ENCODE measurements at regions not wholly inside any gene's neighbourhood (a gene's known extent, or its start where the extent isn't known, plus 50 kb on each side); places are given as distances from the start of the nearest gene placed in this dataset.

DNA sequence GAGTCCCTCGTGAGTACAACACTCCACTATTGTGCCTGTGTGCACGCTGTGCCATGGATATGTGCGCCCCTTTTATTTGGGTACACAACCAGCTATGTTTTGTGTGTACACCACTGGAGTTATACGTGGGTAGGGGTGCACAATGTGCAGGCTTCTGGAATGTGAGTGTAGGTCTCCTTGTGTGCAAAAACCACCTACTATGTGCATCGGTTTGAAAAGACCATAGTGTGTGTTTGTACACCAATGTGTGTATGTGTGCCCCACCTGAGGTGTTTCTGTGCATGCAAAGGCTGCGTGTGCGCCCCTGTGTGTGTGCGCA lies 86.4 kb upstream of the ALDH1L1 start:
- DNase-seq (ENCODE audit: low spot score), result no peak

DNA sequence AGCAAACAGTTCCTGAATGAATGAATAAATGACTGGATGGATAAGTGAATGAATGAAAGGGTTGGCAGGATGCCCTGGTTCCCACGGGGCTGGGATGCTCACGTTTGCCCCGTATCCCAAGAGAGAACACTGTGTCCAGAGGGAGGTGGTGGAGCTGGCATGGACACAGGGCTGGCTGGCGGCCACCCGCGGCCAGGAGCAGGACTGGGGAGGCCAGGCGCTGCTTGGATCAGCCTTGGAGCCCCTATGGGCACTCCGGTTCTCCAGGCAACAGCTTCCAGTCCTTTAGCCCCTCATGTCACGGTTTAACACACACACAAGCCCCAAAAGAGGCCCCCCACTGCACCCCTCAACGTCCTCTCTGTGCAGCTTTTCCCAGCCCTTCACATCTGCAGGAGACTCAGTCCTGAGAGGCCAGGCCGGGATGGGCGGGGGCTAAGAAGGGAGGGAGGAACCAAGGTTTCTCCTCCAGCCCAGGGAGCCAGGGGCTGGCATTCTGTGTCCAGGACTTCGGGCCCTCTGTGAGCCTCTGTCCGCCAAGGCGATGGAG lies 86.0 kb upstream of the ALDH1L1 start:
- peak; percentile 34 for DNase-seq (ENCODE audit: low spot score)

DNA sequence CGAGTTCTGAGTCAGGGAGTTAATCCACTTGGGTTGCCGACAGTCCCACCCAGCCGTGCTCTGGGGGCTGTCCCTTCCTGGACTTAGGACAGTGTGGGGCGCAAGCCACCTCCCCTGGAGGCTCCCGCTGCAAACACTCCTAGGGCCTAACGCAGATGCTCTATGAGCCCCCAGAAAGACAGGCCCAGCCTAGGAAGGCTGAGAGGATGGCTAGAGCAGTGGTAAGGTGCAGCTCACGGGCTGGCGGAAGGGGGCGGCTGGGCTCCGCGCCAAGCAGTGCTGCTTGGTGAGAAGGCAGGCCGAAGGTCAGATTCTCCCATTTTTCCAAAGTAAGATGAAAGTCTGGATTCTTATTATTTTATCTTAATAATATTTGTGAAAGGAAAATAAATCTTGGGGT lies 84.6 kb upstream of the ALDH1L1 start:
- DNase-seq (ENCODE audit: low spot score), result no peak

DNA sequence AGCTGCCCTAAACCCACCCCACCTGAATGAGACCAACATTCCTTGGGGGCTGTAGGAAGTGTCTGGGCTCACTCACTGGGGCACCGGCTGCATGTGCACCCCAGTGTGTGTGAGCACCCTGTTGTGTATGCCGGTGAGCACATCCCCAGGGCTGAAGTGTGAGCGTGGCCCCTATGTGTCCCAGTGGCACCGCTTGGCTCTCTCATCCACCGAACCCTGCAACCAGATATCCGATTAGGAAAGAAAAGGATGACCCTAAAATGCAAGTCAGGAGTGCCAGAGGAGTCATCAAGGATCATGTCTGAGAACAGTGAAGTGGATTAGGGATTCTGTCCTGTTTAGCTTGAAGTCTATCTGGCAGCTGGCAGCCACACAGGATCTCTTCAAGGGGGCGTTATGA lies 84.0 kb upstream of the ALDH1L1 start:
- DNase-seq (ENCODE audit: low spot score), result no peak

DNA sequence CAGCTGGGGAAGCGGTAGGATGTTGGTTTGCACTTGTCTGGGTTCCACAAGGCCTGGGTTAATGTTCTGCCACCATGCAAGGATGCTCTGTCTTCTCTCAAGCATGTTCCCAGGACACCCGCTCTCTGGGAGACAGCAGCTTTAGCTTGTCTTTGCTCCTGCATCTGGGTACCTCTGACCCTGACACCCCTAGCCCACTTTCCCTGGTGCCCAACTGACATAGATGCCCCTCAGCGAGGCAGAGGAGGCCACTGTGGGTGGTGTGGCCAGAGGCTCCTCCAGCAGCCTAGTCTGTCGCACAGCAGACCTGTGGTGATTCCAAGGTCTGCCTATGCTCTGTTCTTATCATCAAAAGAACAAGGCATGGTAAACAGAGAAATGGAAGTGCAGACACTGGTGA lies 83.6 kb upstream of the ALDH1L1 start:
- DNase-seq (ENCODE audit: low spot score), result no peak

DNA sequence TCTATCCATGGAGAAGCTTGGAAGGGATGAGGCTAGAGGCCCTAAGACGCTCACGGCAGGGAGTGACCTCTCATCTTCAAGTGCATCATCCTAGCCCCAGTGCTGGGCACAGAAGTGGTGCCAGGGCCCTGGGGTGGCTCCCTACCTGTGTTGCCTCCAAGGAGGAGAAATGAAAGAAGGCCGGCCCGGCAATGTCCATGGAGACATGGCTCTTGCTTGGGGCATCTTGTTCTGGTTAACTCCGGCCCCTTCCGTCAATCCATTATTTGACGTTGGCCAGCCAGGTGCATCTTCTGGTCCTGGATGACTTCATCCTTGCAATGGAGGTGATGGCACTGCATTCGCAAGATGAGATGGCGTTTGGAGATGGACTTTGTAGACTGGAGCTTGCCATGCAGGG lies 83.2 kb upstream of the ALDH1L1 start:
- no peak for DNase-seq (ENCODE audit: low spot score)

DNA sequence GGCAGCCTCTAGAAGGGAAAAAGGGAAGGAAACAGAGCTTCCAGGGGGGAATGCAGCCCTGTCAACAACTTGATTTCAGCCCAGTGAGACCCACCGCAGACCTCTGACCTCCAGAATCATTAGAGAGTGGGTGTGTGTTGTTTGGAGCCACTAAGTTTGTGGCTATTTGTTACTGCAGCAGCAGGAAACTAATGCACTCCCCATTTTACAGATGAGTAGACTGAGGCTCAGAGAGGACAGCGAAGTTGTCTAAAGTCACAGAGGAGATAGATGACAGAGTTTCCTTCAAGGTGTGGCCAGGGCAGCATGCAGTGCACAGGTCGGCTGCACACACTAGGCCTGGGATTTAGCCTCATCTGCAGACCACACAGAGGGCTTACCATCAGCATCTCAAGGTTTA lies 81.8 kb upstream of the ALDH1L1 start:
- DNase-seq (ENCODE audit: low spot score), result no peak

DNA sequence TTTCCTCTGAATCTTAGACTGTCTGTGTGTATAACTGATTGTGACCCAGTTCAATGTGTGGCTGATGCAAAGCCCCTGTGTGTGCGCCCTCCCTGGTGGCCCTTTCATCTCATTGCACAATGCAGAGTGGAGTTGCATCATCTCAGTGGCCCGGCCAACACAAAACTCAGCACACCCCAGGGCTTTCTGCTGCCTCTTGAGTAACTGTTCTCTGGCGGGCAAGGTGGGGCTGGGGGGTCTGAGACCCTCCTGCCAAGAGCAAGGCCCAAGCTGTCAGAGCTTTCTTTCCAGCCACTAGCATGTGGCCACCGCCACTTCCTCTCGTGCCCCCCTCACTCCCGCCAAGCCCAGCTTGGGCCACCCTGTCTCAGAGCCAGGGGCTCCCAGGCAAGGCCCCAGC lies 80.7 kb upstream of the ALDH1L1 start:
- peak; percentile 62 for DNase-seq (ENCODE audit: low spot score)

DNA sequence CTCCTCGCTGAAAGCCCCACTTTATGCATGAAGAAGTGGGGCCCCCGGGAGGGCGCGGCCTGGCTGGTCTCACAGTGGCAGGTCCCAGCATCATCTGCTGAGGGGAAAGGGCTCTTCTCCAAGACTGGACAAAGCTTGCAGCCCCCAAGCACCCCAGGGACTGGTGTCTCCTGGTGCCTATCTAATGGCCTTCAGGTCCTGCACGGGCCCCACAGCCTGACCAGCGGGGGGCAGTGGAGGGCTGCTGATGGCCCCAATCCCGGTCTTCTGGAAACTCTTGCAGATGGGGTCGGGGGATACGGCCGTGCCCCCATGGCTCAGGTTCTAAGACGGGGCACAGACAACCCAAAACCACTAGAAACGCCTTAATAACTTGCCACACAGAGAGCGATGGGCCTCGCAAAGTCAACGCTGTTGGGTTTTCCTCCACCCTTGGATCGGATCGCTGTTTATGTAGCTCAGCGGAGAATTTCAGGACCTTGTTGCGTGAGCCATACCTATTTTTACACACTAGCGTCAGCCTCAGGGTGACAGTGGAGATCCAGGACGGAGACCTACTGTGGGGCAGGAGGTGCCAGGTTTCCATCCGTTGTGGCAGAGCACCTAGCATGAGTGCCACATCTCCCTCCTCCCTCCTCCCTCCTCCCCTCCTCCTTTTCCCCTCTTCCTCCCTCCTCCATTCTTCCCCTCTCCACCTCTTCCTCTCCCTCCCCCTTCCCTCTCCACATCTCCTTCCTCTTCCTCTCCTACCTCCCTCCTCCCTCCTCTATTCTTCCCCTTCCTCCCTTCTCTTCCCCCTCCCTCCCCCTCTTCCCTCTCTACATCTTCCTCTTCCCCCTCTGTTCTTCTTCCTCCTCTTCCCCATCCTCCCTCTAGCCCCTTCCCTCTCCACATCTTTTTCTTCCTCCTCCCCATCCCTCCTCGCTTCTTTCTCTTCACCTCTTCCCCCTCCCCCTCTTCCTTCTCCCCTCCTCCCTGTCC lies 79.3 kb upstream of the ALDH1L1 start:
- DNase-seq (ENCODE audit: low spot score), result peak; percentile 73

DNA sequence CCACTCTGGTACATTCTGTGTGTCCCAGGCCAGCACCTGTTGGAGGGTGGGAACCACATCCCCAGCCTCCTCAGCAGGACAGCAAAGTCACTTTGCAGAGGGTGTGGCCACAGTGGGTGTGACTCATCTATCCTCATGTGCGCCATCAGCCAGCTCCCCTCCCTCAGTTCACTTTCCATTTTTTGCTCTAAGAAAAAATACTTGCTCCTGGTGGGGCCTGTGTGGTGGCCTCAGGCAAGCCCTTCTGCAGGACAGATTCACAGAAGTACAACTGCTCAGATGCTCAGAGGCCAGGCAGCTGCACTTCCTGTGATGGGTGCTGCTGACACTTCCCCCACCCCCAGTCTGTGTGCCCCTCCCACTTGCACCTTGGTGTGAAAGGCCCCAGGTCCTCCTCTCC lies 78.3 kb upstream of the ALDH1L1 start:
- DNase-seq (ENCODE audit: low spot score), result no peak

DNA sequence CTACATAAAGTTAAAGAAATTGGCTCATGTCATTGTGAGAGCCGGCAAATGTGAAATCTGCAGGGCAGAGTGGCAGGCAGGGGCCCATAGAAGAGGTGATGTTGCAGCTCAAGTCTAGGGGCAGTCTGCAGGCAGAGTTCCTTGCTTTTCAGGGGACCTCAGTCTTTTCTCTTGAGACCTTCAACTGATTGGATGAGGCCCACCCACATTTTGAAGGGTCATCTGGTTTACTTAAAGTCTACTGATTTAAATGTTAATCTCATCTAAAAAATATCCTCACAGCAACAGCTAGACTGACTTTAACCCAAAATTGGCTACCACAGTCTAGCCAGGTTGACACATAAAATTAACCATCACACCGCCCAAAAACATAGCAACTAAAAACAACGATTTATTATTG lies 77.6 kb upstream of the ALDH1L1 start:
- DNase-seq (ENCODE audit: low spot score), result no peak

DNA sequence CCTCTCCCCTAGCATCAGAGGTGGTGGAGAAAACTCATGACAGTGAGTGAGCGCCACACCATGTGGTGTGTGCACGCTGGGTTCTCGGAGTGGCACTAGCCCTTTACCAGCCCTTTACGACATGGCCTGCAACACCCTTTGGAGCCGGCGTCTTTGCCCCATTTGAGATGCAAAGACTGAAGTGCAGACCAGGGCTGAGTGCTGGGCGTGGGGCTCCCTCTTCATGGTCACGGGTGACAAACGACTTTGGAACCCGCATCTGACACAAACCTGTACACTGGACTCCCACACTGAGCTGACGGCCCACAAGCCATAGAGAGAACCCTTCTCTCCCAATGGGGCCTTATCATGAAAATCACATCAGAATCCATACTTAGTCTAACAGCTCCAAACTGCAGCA lies 76.8 kb upstream of the ALDH1L1 start:
- DNase-seq (ENCODE audit: low spot score), result no peak

DNA sequence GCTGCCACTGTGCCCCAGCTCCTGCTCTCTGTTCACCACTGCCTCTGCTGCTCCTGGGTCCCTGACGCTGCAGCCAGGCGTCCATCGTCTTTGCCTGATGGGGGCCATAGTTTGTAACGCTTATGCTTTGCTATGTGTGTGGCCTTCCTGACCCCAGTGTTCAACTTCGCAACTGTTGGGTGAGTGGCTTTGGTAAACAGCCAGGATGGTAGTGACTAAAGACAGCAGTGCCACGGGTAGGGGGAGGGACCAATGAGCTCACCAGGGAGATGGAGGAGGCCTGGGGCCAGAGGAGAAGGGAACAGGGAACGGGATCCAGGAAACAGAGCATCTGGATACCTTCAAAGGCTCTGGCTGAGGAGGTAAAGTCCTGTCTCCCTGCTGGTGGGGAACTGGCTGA lies 75.9 kb upstream of the ALDH1L1 start:
- DNase-seq (ENCODE audit: low spot score), result no peak

DNA sequence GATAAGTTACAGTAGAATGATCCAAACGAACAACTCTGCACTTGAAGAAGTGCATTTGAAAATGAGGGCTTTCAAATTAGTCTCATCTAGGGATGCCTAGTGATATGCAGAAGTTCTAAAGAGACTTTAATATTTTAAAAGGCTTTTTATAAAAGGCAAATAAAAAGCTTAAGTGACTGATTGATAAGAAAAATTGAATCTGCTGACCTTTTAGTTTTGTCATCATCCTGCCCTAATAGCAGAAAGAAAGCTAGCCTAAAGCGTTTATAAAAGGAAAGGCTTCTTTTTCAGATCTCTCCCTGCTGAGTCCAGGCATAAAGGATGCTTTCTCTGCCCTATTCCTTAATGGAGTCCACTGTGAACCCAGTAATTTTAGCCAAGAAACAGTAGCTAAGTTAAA lies 72.7 kb upstream of the ALDH1L1 start:
- no peak for DNase-seq (ENCODE audit: low spot score)

DNA sequence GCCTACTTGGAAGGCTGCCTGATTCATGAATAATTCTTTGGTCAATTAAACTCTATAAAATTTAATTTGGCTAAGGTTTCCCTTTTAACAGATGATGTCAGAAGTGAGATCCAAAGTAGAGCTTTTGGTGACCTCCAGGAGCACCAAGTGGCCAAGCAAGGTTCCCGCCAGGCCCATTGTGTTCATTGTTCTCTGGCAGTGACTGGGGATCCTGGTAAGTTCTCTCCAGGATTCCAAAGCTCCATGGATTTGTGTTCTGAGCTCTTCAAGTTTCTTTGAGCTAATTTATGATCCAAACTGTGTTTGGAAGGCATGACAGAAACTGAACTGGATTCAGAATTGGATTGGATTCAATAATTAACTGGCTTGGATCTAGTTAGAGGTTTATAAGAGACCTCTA lies 72.0 kb upstream of the ALDH1L1 start:
- DNase-seq (ENCODE audit: low spot score), result no peak

DNA sequence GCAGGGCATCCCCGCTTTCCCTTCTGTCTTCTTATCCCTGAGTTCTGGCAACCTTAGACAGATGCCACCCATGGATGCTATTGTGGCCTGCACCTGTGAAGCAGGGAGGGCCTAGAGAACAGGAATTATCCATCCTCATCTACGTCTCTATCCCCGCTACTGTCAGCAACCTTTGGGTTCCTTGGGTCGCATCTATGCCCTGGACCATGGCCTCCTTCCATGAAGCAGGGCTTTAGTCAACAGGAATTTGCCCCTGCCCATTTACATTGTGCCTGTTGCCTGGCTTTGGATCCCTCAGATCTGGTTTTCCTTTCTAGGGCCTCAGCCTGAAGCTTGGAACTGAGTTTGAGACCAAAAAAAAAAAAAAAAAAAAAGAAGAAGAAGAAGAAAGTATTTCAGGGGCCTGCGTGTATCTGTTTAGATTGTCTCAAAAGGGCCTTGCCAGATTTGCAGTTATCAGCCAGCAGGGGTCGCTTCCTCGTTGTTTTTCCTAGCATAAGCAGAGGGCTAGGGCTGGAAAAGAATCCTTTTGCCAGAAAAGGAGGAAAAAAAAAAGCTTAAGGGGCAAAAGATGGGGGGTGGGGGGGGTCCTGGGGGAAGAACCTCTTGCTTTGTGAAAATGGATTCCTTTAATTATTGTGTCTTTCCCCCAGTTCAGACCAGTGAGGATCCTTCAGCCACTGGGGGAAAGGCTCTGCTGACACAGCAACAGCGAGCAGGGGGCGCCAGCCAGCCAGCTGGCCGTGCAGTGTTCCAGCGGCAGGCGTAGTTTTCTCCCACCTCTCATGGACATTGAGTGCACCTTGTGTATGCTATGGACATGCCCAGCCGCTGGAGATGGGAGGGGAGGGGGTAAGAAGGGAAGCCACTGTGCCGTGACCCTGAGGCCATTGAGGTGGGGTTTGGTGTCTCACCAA lies 65.7 kb upstream of the ALDH1L1 start:
- DNase-seq (ENCODE audit: low spot score), result peak; percentile 47
